GM23338 (cell line): ENCODE measurements at regions not wholly inside any gene's neighbourhood (a gene's known extent, or its start where the extent isn't known, plus 50 kb on each side); places are given as distances from the start of the nearest gene placed in this dataset.
"Not testable (repeated sequence)": the region's sequence is repeated elsewhere in the genome, so short reads cannot be mapped to it uniquely, and the experiment has no call there.

Experiments
- ATAC-seq: fragments of 200-7000 bp; cut with Tn5 transposase; 3 replicates; pipeline ENCODE4 v1.9.1; 2020
- DNase-seq: peaks from one replicate; pipeline ENCODE4 v3.0.0-alpha.2; 2015; ENCODE audit warnings: low spot score
- H2AFZ ChIP-seq: fragments of 200-600 bp; sonication (generic); 2 replicates; pipeline ENCODE4 v1.8.0; 2016; ENCODE audit warnings: antibody characterized with exemption, mild to moderate bottlenecking, moderate library complexity
- H3F3A ChIP-seq: fragments of 200-600 bp; sonication (generic); replicated peaks from 2 replicates; pipeline ENCODE4 v1.8.0; 2017; ENCODE audit warnings: antibody characterized with exemption, mixed run types, low read depth
- H3K27ac ChIP-seq: fragments of 200-600 bp; sonication (generic); 2 replicates; pipeline ENCODE4 v1.6.1; 2016; ENCODE audit warnings: low read depth
- H3K27me3 ChIP-seq: fragments of 200-600 bp; sonication (generic); 2 replicates; pipeline ENCODE4 v1.8.0; 2016; ENCODE audit warnings: mild to moderate bottlenecking, mixed run types, moderate library complexity; ENCODE audit not compliant: insufficient read depth
- H3K36me3 ChIP-seq: fragments of 200-600 bp; sonication (generic); 2 replicates; pipeline ENCODE4 v1.8.0; 2016; ENCODE audit warnings: mild to moderate bottlenecking; ENCODE audit not compliant: insufficient read depth
- H3K4me1 ChIP-seq: fragments of 200-600 bp; sonication (generic); 2 replicates; pipeline ENCODE4 v1.8.0; 2016; ENCODE audit warnings: mild to moderate bottlenecking, moderate library complexity; ENCODE audit not compliant: insufficient read depth
- H3K4me2 ChIP-seq: fragments of 200-600 bp; sonication (generic); 2 replicates; pipeline ENCODE4 v1.7.1; 2017; ENCODE audit warnings: mixed run types
- H3K4me3 ChIP-seq: fragments of 200-600 bp; sonication (generic); 2 replicates; pipeline ENCODE4 v1.6.1; 2016; ENCODE audit warnings: mixed run types
- H3K79me2 ChIP-seq: fragments of 200-600 bp; sonication (generic); replicated peaks from 2 replicates; pipeline ENCODE4 v1.8.0; 2017; ENCODE audit warnings: mild to moderate bottlenecking; ENCODE audit not compliant: insufficient read depth
- H3K9me2 ChIP-seq: fragments of 200-600 bp; sonication (generic); 2 replicates; pipeline ENCODE4 v1.8.0; 2017; ENCODE audit not compliant: insufficient read depth
- H4K20me1 ChIP-seq: fragments of 200-600 bp; sonication (generic); replicated peaks from 2 replicates; pipeline ENCODE4 v1.8.0; 2017; ENCODE audit warnings: mild to moderate bottlenecking; ENCODE audit not compliant: insufficient read depth
- H3K27ac Mint-ChIP-seq: 2 replicates; pipeline ENCODE4 v1.8.0; 2020; ENCODE audit warnings: inconsistent platforms, mild to moderate bottlenecking, moderate library complexity, mixed read lengths
- H3K27me3 Mint-ChIP-seq: 3 replicates; pipeline ENCODE4 v1.8.0; 2022; ENCODE audit warnings: low read depth, mild to moderate bottlenecking, moderate library complexity, mixed read lengths, inconsistent platforms; ENCODE audit not compliant: insufficient read depth, poor library complexity
- H3K36me3 Mint-ChIP-seq: 3 replicates; pipeline ENCODE4 v1.8.0; 2021; ENCODE audit warnings: low read depth, mild to moderate bottlenecking, inconsistent platforms, moderate library complexity, mixed read lengths
- H3K4me1 Mint-ChIP-seq: 3 replicates; pipeline ENCODE4 v1.8.0; 2020; ENCODE audit warnings: mild to moderate bottlenecking, inconsistent platforms, mixed read lengths
- H3K4me3 Mint-ChIP-seq: 3 replicates; pipeline ENCODE4 v1.8.0; 2021; ENCODE audit warnings: moderate library complexity, mild to moderate bottlenecking, inconsistent platforms, mixed read lengths
- H3K9me3 Mint-ChIP-seq: 3 replicates; pipeline ENCODE4 v1.8.0; 2020; ENCODE audit warnings: moderate library complexity, mild to moderate bottlenecking, inconsistent platforms, mixed read lengths

DNA sequence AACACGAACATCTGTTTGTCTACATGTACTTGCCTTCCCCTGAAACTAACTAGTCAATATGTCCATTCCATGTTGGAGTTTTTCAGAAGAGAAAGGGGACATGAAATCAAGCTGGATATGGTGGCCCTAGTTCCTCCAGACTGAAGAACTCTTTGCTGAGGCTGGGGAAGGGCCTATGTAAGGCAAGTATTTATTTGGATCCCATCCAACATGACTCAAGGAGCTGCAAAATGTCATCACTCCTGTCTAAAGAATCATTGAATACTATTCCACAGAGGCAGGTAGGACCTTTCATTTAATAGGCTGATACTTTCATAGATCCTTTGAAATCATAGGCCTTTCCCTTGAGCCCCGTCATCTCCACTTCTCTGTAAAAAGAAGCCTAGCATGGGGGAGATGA lies 91.5 kb downstream of the NBPF8 start:
- H3K27ac ChIP-seq, H3K9me2 ChIP-seq, H3K36me3 Mint-ChIP-seq, H3K4me3 Mint-ChIP-seq, H2AFZ ChIP-seq, H3K4me2 ChIP-seq, H3K27ac Mint-ChIP-seq, H3K4me1 ChIP-seq, H3K4me3 ChIP-seq, H3F3A ChIP-seq, DNase-seq, H3K79me2 ChIP-seq, H3K27me3 Mint-ChIP-seq, H4K20me1 ChIP-seq, H3K4me1 Mint-ChIP-seq, ATAC-seq, H3K27me3 ChIP-seq, H3K36me3 ChIP-seq, H3K9me3 Mint-ChIP-seq: not testable (repeated sequence)

GRCh38 chr1:120508351-120508750 lies 93.5 kb downstream of the NBPF8 start:
- H3K4me2 ChIP-seq, DNase-seq, H3K27ac ChIP-seq, H3K27ac Mint-ChIP-seq, H3K36me3 Mint-ChIP-seq, H4K20me1 ChIP-seq, H2AFZ ChIP-seq, H3K27me3 ChIP-seq, ATAC-seq, H3K4me1 ChIP-seq, H3K79me2 ChIP-seq, H3K9me3 Mint-ChIP-seq, H3F3A ChIP-seq, H3K4me1 Mint-ChIP-seq, H3K9me2 ChIP-seq, H3K4me3 ChIP-seq, H3K36me3 ChIP-seq, H3K4me3 Mint-ChIP-seq, H3K27me3 Mint-ChIP-seq: not testable (repeated sequence)

GRCh38 chr1:120509258-120509657 lies 94.4 kb downstream of the NBPF8 start:
- H3K9me3 Mint-ChIP-seq, H3K4me3 ChIP-seq, H2AFZ ChIP-seq, H3K4me2 ChIP-seq, DNase-seq, H3K36me3 ChIP-seq, H3K4me1 ChIP-seq, H3K27me3 Mint-ChIP-seq, H3K9me2 ChIP-seq, H3K27ac ChIP-seq, H3K36me3 Mint-ChIP-seq, H3K4me1 Mint-ChIP-seq, ATAC-seq, H3K27me3 ChIP-seq, H3K27ac Mint-ChIP-seq, H3K79me2 ChIP-seq, H3F3A ChIP-seq, H3K4me3 Mint-ChIP-seq, H4K20me1 ChIP-seq: not testable (repeated sequence)

GRCh38 chr1:120513099-120513498 lies 98.3 kb downstream of the NBPF8 start:
- ATAC-seq, result not testable (repeated sequence)

GRCh38 chr1:120513531-120513930 lies 98.7 kb downstream of the NBPF8 start:
- H3K27me3 ChIP-seq, H3K36me3 ChIP-seq, H3K4me2 ChIP-seq, H3K36me3 Mint-ChIP-seq, H3K27ac ChIP-seq, H4K20me1 ChIP-seq, H3K4me1 ChIP-seq, H3K27me3 Mint-ChIP-seq, H3K79me2 ChIP-seq, H3K27ac Mint-ChIP-seq, ATAC-seq, H3K9me2 ChIP-seq, H3K4me3 Mint-ChIP-seq, H3K9me3 Mint-ChIP-seq, H2AFZ ChIP-seq, DNase-seq, H3K4me1 Mint-ChIP-seq, H3K4me3 ChIP-seq, H3F3A ChIP-seq: not testable (repeated sequence)

More at GRCh38 chr1:120513099-120513498, 98.3 kb downstream of the NBPF8 start:
- not testable (repeated sequence) for H3K27ac ChIP-seq, H3K79me2 ChIP-seq, H3K4me3 Mint-ChIP-seq, H3K27me3 ChIP-seq, H2AFZ ChIP-seq, H3K27me3 Mint-ChIP-seq, H3K4me1 ChIP-seq, H3K36me3 ChIP-seq, H3K4me3 ChIP-seq, H3F3A ChIP-seq, DNase-seq, H3K9me3 Mint-ChIP-seq, H3K4me1 Mint-ChIP-seq, H3K36me3 Mint-ChIP-seq, H4K20me1 ChIP-seq, H3K27ac Mint-ChIP-seq, H3K9me2 ChIP-seq, H3K4me2 ChIP-seq

- H3K9me2 ChIP-seq, H2AFZ ChIP-seq, H3F3A ChIP-seq, H3K9me3 Mint-ChIP-seq, H3K36me3 ChIP-seq, DNase-seq, H4K20me1 ChIP-seq, H3K27ac ChIP-seq, H3K36me3 Mint-ChIP-seq, H3K4me2 ChIP-seq, ATAC-seq, H3K27ac Mint-ChIP-seq, H3K4me3 Mint-ChIP-seq, H3K4me3 ChIP-seq, H3K4me1 ChIP-seq, H3K4me1 Mint-ChIP-seq, H3K79me2 ChIP-seq, H3K27me3 ChIP-seq, H3K27me3 Mint-ChIP-seq: not testable (repeated sequence)
Measured at GRCh38 chr1:120519196-120519595, 104.4 kb downstream of the NBPF8 start.

DNA sequence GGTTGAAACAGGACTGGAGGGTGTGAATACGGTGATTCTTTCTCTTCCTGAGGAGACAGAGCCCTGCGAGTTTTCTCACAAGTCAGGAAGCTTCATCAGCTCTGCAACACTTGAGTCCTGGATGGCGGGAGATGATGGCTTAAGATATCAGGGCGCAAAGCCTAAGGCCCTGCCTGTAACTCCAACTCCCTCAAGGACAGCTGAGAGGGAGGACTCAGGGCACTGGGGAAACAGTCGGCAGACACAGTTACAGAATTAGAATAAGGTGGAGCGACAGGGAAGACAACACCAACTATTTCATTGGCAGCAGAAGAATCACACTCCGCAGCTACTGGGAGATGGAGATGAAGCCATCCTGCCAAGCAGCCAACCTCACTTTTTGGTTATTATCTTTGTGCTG lies 109.6 kb downstream of the NBPF8 start:
- not testable (repeated sequence) for H3K4me1 Mint-ChIP-seq, H3F3A ChIP-seq, ATAC-seq

More for the DNA sequence above, 109.6 kb downstream of the NBPF8 start:
- H3K27me3 ChIP-seq, H3K4me3 Mint-ChIP-seq, H3K27ac ChIP-seq, H3K9me2 ChIP-seq, H3K4me3 ChIP-seq, H3K36me3 ChIP-seq, H2AFZ ChIP-seq, H3K4me1 ChIP-seq, H3K27ac Mint-ChIP-seq, H3K4me2 ChIP-seq, H3K9me3 Mint-ChIP-seq, H4K20me1 ChIP-seq, H3K27me3 Mint-ChIP-seq, DNase-seq, H3K79me2 ChIP-seq, H3K36me3 Mint-ChIP-seq: not testable (repeated sequence)
